BJ (cell line): ENCODE measurements at regions not wholly inside any gene's neighbourhood (a gene's known extent, or its start where the extent isn't known, plus 50 kb on each side); places are given as distances from the start of the nearest gene placed in this dataset.

Experiments used
- CTCF ChIA-PET: fragments of 350-600 bp; formaldehyde crosslinking; extraction: SDS; loops from one replicate; lab custom pipeline; 2021; ENCODE audit warnings: antibody characterized with exemption, inconsistent platforms; lab: Yijun Ruan, JAX
- POLR2A ChIA-PET: fragments of 300-600 bp; sonication (Branson Sonifier 250); formaldehyde crosslinking; extraction: SDS; loops from one replicate; lab custom pipeline; 2021; ENCODE audit warnings: antibody characterized with exemption; lab: Charles Lee
- DNase-seq: peaks from one replicate; pipeline ENCODE4 v3.0.0-alpha.2; 2011; ENCODE audit warnings: low read depth
- H3K27me3 ChIP-seq: 2 replicates; pipeline ENCODE4 v1.6.0; 2011; ENCODE audit warnings: low read length; ENCODE audit not compliant: control insufficient read depth, insufficient read depth
- H3K36me3 ChIP-seq: 2 replicates; pipeline ENCODE4 v1.5.1; 2011; ENCODE audit warnings: low read length; ENCODE audit not compliant: control insufficient read depth, insufficient read depth
- H3K4me3 ChIP-seq: 2 replicates; pipeline ENCODE4 v1.5.1; 2011; ENCODE audit warnings: low read depth, mild to moderate bottlenecking, control low read depth, low read length
- TF ChIP-seq, protein P1 (sequence below): IDR thresholded peaks from 2 replicates; pipeline ENCODE4 v1.5.1; 2011; ENCODE audit warnings: low read depth, mild to moderate bottlenecking, control low read depth, inconsistent platforms, low read length, moderate library complexity; ENCODE audit not compliant: insufficient read depth

DNA sequence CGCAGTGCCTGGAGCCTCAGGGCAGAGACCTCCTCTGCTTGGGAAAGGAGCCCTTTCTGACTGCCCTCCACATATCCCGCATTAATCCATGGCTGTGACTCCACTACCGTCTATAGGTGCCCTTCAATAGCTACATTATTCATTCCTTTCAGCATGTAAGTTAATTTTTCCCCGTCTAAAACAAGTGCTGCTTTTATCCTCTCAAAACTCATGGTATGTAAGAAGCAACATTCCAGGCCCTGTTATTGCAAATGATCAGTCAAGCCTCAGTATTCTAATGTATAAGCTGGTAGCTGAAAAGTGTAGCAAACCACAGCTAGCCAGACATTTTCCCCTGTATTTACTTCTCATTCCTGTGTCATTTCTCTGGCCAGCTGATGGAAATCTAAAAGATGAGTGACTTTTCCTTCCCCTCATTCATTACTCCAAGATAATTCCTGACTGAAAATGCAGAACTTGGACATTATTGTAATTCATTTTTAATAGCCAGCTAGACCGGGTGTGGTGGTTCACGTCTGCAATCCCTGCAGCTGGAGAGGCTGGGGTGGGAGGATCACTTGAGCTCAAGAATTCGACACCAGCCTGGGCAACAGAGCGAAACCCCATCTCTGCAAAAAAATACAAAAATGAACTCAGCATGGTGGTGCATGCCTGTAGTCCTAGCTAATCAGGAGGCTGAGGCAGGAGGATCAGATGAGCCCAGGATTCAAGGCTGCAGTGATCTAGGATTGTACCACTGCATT is 88.5 kb upstream of the SOD1 start:
- ChIA-PET CTCF (interaction anchor here (1.1 kb wide), 1 partner anchor 10 kb away, joined by 7 read pairs; no protein-coding TSS in a partner anchor), POLR2A (no interaction called here)
- DNase-seq, result no peak

DNA sequence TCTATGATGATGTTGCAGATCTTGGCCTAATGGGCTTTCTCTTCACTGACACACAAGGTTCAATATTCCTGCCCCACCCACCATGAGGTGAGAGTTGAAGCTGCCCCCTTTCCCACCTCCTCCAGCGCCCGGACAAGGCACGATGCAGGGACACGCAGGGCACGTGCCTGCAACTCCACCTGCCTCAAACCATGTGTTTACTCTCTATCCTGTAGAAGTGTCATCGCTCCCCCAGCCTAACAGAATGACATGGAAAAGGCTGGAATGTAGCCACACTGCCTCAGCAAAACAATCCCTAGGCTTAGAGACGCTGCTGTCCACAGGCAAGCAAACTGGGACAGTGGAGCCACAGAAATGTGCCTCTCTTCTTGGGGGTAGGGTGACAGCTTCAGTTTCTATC is 92.9 kb upstream of the SOD1 start:
- Histone ChIP-seq H3K36me3 (no peaks in the 10 kb centered on the region), H3K27me3 (no peaks in the 10 kb centered on the region), H3K4me3 (no peak overlapping the region)
- ChIA-PET CTCF (no interaction called here), POLR2A (no interaction called here)
- TF ChIP-seq, protein P1, sequence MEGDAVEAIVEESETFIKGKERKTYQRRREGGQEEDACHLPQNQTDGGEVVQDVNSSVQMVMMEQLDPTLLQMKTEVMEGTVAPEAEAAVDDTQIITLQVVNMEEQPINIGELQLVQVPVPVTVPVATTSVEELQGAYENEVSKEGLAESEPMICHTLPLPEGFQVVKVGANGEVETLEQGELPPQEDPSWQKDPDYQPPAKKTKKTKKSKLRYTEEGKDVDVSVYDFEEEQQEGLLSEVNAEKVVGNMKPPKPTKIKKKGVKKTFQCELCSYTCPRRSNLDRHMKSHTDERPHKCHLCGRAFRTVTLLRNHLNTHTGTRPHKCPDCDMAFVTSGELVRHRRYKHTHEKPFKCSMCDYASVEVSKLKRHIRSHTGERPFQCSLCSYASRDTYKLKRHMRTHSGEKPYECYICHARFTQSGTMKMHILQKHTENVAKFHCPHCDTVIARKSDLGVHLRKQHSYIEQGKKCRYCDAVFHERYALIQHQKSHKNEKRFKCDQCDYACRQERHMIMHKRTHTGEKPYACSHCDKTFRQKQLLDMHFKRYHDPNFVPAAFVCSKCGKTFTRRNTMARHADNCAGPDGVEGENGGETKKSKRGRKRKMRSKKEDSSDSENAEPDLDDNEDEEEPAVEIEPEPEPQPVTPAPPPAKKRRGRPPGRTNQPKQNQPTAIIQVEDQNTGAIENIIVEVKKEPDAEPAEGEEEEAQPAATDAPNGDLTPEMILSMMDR, result no peak
- DNase-seq, result no peak

More for the DNA sequence above, 88.5 kb upstream of the SOD1 start:
- no peak overlapping the region for H3K4me3 ChIP-seq
- no peaks in the 10 kb centered on the region for H3K27me3 ChIP-seq
- TF ChIP-seq, protein P1, result no peak
- H3K36me3 ChIP-seq, result no peaks in the 10 kb centered on the region

DNA sequence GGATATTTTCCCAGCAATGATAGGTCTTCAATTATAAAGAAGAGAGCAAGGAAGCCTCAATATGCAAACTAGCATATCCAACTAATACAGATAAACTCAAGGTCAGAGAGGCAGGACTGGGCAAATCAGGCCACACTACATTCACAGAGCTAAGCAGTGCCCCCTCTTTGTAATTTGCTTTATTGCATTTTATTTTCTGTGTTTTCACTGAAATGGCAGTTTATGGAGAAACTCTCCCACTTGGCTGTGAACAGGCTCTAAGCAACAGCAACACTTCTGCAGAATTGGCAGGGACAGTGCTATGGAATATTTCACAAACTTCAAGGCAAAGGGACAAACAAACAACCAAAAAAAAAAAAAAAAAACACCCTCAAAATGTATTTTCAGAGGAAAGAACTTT is 93.4 kb upstream of the SOD1 start:
- ChIA-PET POLR2A (no interaction called here), CTCF (no interaction called here)
- Histone ChIP-seq H3K27me3 (no peaks in the 10 kb centered on the region), H3K4me3 (no peak overlapping the region), H3K36me3 (no peaks in the 10 kb centered on the region)
- no peak for DNase-seq
- TF ChIP-seq, protein P1, result no peak

DNA sequence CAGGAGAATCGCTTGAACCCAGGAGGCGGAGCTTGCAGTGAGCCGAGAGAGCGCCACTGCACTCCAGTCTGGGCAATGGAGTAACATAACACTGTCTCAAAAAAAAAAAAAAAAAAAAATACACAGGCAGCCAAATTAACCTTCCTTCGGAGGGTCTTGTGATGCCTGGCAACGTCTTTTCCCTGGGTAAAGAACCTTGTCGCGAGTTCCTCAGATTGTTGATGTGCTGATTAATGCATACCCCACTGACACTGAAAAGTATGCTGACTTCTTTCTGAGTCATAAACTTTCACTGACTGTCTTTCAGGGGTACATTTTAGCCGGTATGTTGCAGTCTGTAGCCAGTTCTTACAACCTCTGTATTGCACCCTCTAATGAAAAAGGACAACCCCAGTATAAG is 95.1 kb upstream of the SOD1 start:
- Histone ChIP-seq H3K4me3 (no peak overlapping the region), H3K27me3 (peaks cover 3% of the 10 kb centered on the region; the same call in 1 of the 2 replicates), H3K36me3 (no peaks in the 10 kb centered on the region)
- no peak for DNase-seq
- POLR2A ChIA-PET, result no interaction called here
- CTCF ChIA-PET, result interaction anchor here (0.7 kb wide), 1 partner anchor 16 kb away, joined by 3 read pairs; no protein-coding TSS in a partner anchor
- TF ChIP-seq, protein P1, result no peak

DNA sequence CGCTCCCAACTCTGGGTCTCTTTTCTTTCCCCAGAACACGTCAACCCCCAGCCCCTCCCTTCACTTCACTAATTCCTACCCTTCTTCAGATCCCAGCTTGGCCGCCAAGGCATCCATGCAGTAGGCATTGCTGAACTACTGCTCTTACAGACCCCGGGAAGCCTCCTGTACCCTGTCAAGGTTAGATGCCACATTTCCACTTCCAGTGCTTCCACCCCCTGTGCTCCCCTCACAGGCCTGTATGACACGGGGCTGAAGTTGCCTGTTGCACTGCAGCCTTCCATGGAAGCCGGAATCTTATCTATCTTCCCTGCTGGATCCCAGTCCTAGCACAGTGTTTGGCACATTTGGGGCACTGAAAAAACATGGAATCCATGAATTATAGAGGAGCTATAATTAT is 99.0 kb upstream of the SOD1 start:
- H3K4me3 ChIP-seq, result no peak overlapping the region
- POLR2A ChIA-PET, result no interaction called here
- no peak for DNase-seq
- CTCF ChIA-PET, result no interaction called here
- TF ChIP-seq, protein P1, result no peak
- H3K27me3 ChIP-seq, result peaks cover 10% of the 10 kb centered on the region
- H3K36me3 ChIP-seq, result no peaks in the 10 kb centered on the region
